GM21526 (cell line): ENCODE measurements at regions not wholly inside any gene's neighbourhood (a gene's known extent, or its start where the extent isn't known, plus 50 kb on each side); places are given as distances from the start of the nearest gene placed in this dataset.

Experiments used
- ATAC-seq: cut with Tn5 transposase; IDR thresholded peaks from one replicate; pipeline ENCODE4 v1.9.1; 2021; ENCODE audit warnings: moderate library complexity; ENCODE audit not compliant: unreplicated experiment, low FRiP score

DNA sequence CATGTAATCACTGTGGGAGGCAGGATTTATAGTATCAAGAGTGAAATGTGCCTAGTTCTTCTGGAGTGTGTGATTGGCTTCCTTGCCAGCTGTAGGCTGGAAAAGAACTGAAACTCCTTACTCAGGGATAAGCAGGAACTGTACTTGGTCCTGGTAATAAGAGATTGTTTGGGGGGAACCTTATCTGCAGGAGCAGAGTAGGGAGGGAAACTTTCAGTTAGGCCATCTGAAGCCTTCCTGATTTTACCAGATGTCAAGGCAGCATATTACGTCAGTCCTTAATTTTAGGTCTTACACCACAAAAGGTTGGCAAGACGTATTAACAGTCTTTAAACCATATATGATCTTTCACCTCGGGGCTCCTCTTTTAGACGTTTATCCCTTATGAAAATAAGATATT lies 231.5 kb upstream of the FMR1 start:
- no peak for ATAC-seq

DNA sequence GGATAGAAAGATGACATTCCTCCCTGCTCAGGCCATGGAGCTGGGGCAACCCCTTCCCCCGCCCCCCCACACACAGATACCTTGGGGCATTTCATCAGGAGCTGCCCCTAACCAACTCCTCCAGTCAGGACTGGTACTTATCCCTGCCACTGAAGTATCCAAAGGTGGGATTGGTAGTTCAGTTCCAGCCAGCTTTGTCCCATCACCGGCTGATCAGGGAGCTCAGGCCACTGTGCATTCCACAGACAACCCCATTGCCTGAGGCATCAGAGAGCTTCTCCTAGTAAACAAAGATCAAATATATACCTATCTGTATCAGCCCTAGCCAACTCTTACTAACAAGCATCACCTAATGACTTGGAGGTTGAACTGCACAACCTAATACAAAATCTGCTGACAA lies 218.2 kb upstream of the FMR1 start:
- no peak for ATAC-seq

DNA sequence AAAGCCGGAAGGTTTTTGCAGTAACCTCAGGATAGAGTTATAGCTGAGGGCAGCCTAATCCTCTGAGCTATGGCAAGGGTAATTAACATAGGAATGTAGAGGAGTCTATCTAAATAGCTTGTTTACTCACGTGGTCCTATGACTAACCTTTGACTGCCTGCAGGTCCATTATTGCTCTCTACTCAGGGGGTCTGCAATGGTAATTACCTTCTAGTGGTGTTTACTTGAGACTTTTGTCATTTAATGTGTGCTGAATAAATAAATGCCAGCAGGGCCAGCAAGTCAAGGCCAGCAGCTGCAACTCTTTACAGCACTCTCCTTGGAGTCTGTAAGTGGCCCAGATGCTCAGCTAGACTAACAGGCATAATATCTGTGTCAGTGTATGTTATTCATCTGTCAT lies 212.7 kb upstream of the FMR1 start:
- no peak for ATAC-seq

DNA sequence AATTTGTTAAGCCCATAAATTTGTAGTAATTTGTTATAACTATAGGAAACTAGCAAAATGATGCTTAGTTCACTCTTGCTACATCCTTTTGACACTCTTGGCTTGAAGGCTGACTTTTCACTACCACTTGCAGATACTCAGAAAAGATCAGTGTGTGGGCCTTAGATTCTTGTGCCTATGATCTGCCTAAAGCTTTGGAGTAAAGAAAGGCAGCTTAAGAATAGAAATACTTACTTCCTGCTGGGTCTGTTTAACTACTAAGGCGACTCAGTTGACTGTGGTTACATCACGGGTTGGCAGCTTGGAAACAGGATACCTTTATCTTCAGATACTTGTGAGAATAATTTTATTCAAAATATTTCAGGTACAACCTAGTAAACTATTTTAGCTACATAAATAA lies 201.4 kb upstream of the FMR1 start:
- ATAC-seq = no peak

DNA sequence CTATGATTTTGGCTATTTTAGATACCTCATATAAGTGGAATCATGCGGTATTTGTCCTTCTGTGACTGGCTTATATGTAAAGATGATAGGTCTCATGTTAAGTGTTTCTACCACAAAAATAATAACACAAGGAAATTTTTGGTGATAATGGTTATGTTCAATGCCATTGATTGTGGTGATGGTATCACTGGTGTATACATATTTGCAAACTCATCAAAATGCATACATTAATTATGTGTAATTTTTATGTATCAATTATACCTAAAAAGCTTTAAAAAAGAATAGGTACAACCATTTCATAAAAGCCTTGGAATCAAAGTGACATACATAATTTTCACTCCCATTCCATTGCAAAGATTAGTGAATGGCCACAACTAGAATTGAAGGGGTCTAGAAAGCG lies 178.3 kb upstream of the FMR1 start:
- no peak for ATAC-seq

DNA sequence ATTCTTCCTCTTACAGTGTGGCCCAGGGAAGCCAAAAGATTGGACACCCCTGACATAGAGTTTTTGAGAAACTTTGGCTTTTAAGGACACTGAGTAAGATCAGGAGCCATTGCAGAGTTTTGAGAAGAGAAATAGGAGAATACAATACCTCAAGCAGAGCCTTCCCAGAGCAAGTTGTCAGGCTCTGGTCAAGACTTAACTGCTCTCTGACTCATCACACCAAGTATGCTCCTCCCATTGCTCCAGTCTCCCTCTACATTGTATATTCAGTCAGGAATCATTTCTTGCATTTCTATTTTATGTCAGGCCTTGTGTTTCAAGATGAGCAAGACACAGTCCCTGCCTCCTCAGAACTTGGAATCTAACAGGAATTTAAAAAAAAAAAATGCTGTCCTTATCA lies 176.4 kb upstream of the FMR1 start:
- ATAC-seq = no peak

DNA sequence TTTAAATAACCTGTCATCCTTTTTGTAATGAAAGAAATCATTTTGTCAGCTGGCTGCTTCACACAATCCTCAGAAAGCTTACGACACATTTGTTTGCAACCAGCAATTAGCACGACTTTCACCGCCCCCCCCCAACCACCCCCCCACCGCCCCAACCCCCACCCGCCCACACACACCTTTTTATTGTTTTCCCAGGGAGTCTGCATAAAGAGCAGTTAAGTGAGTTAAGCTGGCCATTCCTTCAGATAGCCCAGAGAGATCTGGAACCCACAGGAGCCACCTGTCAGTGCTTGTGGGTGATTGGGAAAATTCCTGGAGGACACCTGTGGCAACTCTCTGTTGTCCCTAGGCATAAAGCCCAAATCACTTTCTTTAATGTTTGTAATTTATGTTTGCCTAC lies 175.7 kb upstream of the FMR1 start:
- no peak for ATAC-seq

DNA sequence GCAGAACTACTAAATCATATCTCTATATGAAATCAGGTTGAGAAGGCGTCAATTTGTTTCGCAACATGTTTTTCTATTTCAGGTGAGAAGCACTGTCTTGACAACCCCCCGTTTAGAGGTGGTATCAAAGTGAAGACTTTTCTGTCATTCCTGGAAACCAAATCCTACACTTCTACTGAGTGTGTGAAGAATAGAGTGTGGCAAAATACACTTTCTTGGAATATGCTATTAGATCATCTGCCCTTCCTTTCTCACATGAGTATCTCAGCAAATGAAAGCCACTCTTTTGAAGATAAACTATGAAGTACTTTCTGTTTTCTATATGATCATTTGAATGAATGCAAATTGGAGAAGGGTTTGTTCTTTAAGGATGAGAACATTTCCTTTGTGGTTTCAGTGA lies 174.0 kb upstream of the FMR1 start:
- ATAC-seq = no peak

DNA sequence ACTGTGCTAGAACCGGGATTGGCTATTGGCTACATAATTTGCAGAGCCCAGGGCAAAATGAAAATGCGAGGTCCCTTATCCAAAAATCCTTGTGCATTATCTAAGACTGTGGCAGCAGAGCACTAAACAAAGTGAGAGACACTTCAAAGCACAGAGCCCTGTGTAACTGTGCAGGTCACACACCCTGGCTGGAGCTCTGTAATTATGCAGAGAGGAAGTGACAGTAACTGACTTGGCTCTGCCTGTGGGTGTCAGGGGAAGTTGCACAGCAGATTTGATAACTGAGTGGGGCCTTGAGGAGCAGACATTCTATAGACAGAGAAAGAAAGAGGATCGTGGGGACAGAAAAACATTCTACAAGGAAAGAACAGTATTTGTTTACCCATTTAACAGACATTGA lies 173.5 kb upstream of the FMR1 start:
- ATAC-seq = no peak

DNA sequence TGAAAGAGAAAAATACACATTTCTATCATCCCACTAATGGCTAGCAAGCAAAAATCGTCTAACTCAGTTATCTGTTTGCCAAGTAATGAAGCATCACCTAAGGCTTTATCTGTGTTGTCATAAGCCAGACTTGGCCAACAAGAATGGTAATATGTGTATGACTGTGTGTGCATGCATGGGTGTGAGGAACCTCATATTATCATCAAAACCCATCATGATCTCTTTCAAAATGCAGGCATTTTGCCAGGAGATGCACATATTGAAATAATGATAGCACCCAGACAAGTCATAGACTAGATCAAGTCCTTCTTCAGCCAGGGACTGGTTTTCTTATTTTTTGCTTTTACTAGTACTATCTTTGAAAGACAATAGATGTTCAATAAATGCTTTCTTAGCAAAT lies 172.5 kb upstream of the FMR1 start:
- no peak for ATAC-seq

DNA sequence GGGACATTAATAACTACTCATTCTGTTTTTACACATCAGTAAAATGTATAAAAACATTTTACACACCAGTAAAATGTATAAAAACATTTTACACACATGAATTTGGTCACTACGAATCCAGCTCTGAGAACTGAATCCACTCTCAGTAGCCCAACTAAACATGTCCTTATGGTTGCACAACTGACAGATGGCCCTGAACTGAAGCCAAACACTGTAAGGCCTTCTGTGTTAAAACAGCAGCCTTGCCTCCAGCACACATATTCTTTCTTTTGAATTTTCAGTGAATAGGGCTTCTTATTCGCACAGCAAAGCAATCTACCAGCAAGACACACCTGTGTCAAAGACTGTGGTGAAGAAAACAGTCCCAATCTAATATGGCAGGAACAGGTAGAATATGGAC lies 169.9 kb upstream of the FMR1 start:
- no peak for ATAC-seq

DNA sequence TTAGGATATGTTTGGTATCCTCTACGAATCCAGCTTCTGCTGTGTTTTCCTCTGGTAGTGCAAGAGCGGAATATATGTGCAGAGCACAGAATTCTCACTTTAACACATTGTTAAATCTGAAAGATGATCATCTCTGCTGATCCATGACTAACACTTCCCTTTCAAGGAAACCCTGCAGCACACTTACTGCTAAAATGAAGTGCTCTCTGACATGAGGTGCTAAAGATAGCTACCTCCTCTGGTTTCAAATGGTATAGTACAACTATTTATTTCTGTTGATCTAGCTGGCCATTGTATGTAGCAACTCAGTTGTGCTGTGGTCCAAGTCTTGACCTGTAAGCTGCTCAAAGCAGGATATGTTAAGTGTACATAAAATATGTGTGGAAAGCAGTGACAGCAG lies 162.4 kb upstream of the FMR1 start:
- no peak for ATAC-seq

DNA sequence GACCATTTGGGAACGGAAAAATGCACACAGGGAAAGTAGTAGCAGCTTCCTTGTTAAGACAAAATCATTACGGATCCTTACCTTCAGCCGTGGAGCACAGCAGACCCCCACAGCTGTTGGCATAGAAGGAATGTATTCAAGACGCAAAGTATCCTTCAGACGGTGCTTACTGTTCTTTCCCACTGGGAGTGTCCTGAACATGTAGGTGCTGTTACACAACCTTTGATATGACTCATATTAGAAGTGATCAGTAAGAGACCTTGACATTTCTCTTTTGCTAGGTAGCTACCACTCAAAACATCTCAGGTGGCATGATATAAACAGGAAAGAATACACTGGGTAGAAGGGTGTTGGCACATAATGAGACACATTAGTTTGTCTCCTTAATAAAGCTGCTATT lies 154.0 kb upstream of the FMR1 start:
- no peak for ATAC-seq

DNA sequence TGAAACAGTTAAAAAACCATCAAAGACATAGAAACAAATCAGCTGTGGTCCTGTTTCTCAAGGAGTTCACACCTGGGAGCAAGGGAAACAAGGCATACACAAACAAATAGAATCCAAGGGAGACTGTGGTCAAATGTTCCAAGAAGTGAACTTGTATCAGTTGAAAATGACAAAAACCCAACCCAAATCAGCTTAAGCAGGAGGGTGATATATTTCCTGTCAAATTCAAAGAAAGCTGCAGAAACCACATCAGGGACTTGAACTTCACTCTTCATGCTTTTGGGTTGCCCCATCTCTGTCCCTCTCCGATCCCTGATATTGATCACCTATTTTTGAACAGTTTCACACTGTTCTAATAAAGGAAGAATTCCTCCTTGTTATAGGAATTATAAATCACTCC lies 148.6 kb upstream of the FMR1 start:
- ATAC-seq = no peak

DNA sequence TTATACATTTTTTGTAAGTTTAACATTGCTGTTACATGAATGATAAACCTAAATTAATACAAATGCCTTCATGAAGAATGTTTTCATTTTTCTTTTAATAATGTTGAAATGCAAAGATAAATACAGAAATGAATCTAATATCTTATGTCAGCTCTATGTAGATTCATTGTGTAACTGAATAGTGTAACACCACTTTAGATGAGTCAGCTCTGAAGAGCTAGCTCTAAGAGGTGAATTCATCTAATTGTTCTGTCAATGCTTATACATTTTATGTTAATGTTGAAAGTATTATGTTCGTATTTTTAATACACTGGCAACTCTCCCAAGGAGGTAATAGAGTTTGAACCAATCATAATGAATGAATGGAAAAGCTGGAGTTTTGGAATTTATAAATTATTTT lies 146.9 kb upstream of the FMR1 start:
- no peak for ATAC-seq

DNA sequence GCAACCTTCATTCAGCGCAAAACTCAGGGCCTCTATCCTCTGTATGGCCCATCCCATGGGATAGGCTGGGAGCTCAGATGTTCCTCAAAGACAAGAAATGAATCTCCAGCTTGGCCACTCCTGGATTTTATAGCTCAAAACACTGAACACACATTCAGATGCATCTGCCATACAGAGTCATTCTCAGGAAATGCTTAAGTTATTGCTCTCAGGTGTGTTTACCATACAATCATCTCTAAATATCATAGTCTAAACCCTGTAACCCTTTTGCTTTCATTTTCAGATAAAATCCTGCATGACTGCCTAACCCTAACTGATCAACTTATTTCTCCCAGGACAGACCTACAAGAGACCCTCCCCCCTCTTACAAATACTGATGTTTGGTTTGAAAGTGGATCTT lies 140.9 kb upstream of the FMR1 start:
- ATAC-seq = no peak

DNA sequence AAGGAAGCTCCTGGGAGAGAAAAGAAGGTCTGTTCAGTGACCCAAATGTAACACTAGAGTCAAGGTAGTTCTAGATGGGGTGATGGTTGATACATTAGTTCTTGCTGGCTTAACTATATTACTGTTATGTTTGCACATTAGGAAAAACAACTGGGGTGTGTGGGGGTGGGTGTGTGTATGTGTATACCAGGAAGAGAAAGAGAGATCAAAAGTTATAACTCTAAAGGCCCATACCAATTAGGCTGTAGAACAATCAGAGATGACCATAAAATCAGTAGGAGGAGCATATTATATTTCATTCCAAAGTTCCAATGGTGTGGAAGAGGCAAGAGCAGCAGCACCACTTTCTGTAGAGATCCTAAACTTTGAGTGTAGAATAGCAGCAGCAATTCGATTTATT lies 134.7 kb upstream of the FMR1 start:
- ATAC-seq = no peak

DNA sequence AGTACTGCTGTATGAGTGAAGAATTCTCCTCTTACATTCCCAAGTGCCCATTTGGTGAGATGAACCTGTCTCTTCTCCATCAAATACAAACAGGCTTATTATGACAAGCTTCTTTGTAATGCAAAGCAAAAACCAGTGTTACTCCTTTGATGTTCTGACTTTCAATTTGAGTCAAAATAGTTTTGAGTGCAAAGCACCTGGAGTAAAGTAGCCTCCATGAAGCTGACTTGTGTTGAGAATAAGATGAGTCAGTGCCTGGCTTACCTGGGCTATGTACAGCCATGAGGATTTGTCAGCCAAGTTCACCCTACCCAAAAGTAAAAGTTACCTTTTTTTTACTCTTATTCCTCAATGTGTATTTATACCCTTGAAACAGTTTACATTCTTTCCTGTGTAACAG lies 132.5 kb upstream of the FMR1 start:
- ATAC-seq = no peak

DNA sequence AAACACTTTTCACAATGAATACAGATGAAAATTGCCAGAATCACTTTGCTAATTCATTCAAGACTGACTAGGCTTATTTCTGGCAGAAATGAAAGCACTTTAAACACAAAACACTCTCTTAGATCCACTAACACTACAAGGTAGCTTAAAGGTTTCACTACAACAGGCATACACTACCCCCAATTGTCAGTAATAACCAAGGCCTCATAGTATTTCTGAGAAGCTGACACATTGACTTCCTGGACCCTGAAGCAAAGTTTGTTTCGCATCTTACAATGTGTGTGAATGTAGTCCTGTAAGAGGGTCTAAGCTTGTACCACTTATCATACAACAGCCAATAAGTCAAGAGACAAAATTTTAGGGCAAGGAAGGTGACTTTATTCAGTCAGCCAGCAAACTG lies 129.9 kb upstream of the FMR1 start:
- no peak for ATAC-seq

DNA sequence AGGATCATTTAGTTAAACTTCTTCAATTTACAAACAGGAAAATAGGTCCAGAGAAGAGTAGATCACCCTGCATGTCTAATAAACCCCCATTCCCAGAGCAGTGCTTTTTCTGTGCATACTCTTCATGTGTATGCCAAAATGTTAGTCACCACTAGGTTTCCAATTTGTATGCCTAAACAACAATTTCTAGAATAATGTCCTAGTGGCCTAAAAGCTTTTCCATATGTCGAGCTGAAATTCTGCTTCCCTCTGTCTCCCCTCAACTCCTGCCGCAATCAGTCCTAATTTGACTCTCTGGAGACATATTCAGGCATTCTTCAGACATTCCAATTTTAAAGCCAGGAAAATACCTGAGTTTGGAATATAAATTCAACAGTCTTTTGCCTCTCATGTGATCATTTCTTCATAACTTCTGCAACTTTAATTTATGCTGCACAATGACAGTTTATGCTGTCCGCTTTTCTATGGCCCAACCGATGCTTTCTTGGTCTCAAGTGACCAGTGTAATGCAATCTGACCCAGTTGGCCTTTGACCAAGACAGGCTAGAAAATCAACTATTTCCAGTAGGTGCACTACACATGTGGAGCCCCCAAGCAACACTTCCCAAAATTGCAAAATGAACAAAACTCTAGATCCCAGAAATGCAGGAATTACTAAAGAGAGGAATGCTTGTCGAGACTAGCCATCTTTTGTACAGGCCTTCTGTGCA lies 122.9 kb upstream of the FMR1 start:
- ATAC-seq = no peak

DNA sequence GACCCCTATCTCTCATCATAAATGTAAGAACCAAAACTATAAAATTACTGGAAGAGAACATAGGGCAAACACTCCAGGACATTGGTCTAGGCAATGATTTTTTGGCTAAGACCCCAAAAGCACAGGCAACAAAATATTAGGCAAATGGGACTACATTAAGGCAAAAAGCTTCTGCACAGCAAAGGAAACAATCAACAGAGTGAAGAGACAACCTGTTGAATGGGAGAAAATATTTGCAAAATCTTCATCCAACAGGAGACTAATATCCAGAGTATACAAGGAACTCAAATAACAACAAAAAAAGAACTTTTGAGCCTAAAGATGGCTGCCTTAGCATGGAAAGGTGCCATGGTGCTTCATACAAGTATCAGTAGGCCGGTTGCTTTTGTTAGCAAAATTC lies 111.1 kb upstream of the FMR1 start:
- ATAC-seq = no peak

DNA sequence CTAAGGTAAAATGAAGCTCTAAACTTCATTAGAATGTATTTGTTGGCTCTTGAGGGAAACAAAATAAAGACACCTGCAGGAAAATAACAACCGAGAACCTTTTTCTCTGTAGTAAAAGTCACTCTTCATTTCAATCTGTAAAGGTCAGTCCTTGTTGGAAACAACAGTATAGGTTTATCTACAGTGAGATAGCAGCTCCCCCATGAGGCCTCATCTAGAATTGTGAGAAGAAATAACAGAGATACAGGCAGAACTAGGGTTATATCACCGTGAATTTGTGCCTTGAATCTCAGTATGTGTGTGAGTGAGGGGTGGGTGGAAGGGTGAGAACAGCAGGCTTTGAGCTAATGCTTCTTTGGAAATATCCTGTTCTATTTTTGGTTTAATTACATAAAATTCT lies 107.8 kb upstream of the FMR1 start:
- no peak for ATAC-seq

DNA sequence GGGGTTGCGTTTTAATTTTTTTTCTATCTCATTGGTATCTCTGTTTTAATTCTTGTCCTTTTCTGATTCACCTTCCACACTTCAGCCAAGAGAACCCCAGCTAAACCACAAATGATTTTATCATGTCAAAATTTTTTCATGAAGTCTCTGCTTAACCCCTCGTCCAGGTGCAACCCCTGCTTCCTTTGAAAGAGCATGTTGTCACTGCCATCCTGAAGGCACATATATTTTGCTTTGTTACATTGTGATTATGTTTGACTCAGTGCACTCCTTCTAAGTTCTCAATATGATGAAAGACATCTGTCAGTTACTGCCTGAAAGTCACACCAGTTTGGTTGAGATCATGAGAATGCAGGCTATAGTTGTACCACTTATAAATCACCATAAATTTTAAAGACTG lies 99.9 kb upstream of the FMR1 start:
- no peak for ATAC-seq
